ENCODE measurements at regions not wholly inside any gene's neighbourhood (a gene's known extent, or its start where the extent isn't known, plus 50 kb on each side); places are given as distances from the start of the nearest gene placed in this dataset.

DNA sequence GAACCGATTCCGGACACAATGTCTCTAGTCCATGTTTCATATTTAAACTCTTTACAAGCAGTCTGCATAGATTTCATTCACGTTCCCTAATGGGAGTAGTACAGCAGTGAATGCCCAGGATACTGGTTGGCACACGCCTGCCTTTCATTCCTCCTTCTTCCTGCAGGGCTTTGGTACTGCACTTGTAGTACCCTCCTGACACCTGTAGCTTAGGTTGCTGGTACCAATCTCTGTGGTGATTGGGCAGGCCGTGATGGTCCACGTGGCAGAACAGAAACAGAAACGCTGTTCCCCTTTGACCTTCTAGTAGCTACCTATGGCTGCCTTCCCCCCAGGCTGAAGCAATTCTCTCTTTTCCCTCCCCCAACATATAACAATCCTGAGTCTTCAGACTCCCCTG lies 107.3 kb upstream of the MEGF10 start:
- Histone ChIP-seq H3K36me3 (replicated peaks; ENCODE audit: low read depth, low read length) (no peaks in the 10 kb centered on the region), H3K79me2 (ENCODE audit: low read length) (no peaks in the 10 kb centered on the region), H3K4me2 (ENCODE audit: low read length) (no peak overlapping the region), H3K4me1 (ENCODE audit: low read length) (no peaks in the 10 kb centered on the region), H3K27ac (ENCODE audit: low read length) (no peak overlapping the region), H2AFZ (ENCODE audit: low read depth, low read length) (no peak overlapping the region), H3K9ac (ENCODE audit: low read length) (no peak overlapping the region), H4K20me1 (ENCODE audit: insufficient read depth, low read length) (no peaks in the 10 kb centered on the region), H3K4me3 (ENCODE audit: low read length) (no peak overlapping the region), H3K27me3 (ENCODE audit: low read depth, low read length) (no peaks in the 10 kb centered on the region), H3K9me3 (ENCODE audit: insufficient read depth, low read length) (no peaks in the 10 kb centered on the region)
- no peak for TF ChIP-seq EZH2phosphoT487 (IDR thresholded peaks at IDR 0.05; ENCODE audit: low read depth)
- TF ChIP-seq, protein P1, sequence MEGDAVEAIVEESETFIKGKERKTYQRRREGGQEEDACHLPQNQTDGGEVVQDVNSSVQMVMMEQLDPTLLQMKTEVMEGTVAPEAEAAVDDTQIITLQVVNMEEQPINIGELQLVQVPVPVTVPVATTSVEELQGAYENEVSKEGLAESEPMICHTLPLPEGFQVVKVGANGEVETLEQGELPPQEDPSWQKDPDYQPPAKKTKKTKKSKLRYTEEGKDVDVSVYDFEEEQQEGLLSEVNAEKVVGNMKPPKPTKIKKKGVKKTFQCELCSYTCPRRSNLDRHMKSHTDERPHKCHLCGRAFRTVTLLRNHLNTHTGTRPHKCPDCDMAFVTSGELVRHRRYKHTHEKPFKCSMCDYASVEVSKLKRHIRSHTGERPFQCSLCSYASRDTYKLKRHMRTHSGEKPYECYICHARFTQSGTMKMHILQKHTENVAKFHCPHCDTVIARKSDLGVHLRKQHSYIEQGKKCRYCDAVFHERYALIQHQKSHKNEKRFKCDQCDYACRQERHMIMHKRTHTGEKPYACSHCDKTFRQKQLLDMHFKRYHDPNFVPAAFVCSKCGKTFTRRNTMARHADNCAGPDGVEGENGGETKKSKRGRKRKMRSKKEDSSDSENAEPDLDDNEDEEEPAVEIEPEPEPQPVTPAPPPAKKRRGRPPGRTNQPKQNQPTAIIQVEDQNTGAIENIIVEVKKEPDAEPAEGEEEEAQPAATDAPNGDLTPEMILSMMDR (IDR thresholded peaks at IDR 0.05; ENCODE audit: low read depth, low read length) = no peak

- no peaks in the 10 kb centered on the region for H3K4me1 ChIP-seq (ENCODE audit: low read length)
Observed at GRCh38 chr5:127184851-127185250, 105.7 kb upstream of the MEGF10 start.

DNA sequence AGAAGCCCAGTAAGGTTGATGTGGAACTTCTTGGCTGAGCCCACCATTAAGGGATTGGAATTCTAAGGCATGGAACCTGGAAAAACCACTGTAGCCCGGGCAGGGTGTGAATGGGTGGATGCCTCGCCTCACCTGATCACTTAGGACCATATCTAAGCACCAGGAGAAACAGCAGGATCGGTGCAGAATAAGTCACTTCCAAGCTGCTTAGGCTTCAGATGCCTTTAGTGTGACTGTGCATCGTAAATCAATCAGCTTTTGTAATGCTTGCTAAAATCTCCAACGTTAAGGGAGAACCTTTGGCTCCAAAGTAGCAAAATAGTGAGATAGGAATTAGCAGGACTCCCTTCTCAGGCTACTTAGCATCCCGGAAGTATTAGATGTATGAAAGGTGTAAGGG lies 103.9 kb upstream of the MEGF10 start:
- no peaks in the 10 kb centered on the region for H4K20me1 ChIP-seq (ENCODE audit: insufficient read depth, low read length)
- H3K4me2 ChIP-seq (ENCODE audit: low read length) = no peak overlapping the region
- H3K4me1 ChIP-seq (ENCODE audit: low read length) = no peaks in the 10 kb centered on the region
- no peaks in the 10 kb centered on the region for H3K79me2 ChIP-seq (ENCODE audit: low read length)
- no peaks in the 10 kb centered on the region for H3K36me3 ChIP-seq (replicated peaks; ENCODE audit: low read depth, low read length)
- no peaks in the 10 kb centered on the region for H3K27me3 ChIP-seq (ENCODE audit: low read depth, low read length)
- H3K9me3 ChIP-seq (ENCODE audit: insufficient read depth, low read length) = no peaks in the 10 kb centered on the region
- H2AFZ ChIP-seq (ENCODE audit: low read depth, low read length) = no peak overlapping the region
- no peak overlapping the region for H3K4me3 ChIP-seq (ENCODE audit: low read length)
- H3K9ac ChIP-seq (ENCODE audit: low read length) = no peak overlapping the region
- no peak for TF ChIP-seq EZH2phosphoT487 (IDR thresholded peaks at IDR 0.05; ENCODE audit: low read depth)
- TF ChIP-seq, protein P1 (IDR thresholded peaks at IDR 0.05; ENCODE audit: low read depth, low read length) = no peak
- no peak overlapping the region for H3K27ac ChIP-seq (ENCODE audit: low read length)

More at GRCh38 chr5:127184851-127185250, 105.7 kb upstream of the MEGF10 start:
- Histone ChIP-seq H3K27ac (ENCODE audit: low read length) (no peak overlapping the region), H3K79me2 (ENCODE audit: low read length) (no peaks in the 10 kb centered on the region), H3K9ac (ENCODE audit: low read length) (no peak overlapping the region), H3K4me3 (ENCODE audit: low read length) (no peak overlapping the region), H3K36me3 (replicated peaks; ENCODE audit: low read depth, low read length) (no peaks in the 10 kb centered on the region), H4K20me1 (ENCODE audit: insufficient read depth, low read length) (no peaks in the 10 kb centered on the region), H3K27me3 (ENCODE audit: low read depth, low read length) (no peaks in the 10 kb centered on the region), H3K4me2 (ENCODE audit: low read length) (no peak overlapping the region), H2AFZ (ENCODE audit: low read depth, low read length) (no peak overlapping the region), H3K9me3 (ENCODE audit: insufficient read depth, low read length) (no peaks in the 10 kb centered on the region)
- TF ChIP-seq EZH2phosphoT487 (IDR thresholded peaks at IDR 0.05; ENCODE audit: low read depth) = no peak
- TF ChIP-seq, protein P1 (IDR thresholded peaks at IDR 0.05; ENCODE audit: low read depth, low read length) = no peak

DNA sequence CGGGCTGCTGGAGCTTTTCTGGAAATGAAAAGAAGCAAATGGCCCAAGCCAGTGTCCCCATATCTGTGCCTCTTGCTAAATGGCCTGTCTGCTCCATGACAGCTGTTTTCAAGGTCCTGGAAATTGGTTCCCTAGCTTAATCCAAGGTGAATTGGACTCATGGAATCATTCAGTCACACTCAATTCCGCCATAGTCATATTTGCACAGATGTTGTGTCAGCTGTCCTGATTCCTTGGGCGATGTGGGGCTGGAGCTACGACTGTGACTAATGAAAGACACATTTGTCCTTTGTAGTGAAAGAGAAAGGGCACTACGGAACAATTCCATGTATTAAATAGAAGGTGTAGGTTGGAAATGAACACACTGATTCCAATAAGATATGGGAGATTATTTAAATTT lies 102.9 kb upstream of the MEGF10 start:
- no peaks in the 10 kb centered on the region for H3K27me3 ChIP-seq (ENCODE audit: low read depth, low read length)
- TF ChIP-seq, protein P1 (IDR thresholded peaks at IDR 0.05; ENCODE audit: low read depth, low read length) = no peak
- no peak for TF ChIP-seq EZH2phosphoT487 (IDR thresholded peaks at IDR 0.05; ENCODE audit: low read depth)
- no peaks in the 10 kb centered on the region for H4K20me1 ChIP-seq (ENCODE audit: insufficient read depth, low read length)
- no peak overlapping the region for H3K4me3 ChIP-seq (ENCODE audit: low read length)
- H3K27ac ChIP-seq (ENCODE audit: low read length) = no peak overlapping the region
- no peaks in the 10 kb centered on the region for H3K4me1 ChIP-seq (ENCODE audit: low read length)
- H3K36me3 ChIP-seq (replicated peaks; ENCODE audit: low read depth, low read length) = no peaks in the 10 kb centered on the region
- H3K4me2 ChIP-seq (ENCODE audit: low read length) = no peak overlapping the region
- H3K9ac ChIP-seq (ENCODE audit: low read length) = no peak overlapping the region
- H3K79me2 ChIP-seq (ENCODE audit: low read length) = no peaks in the 10 kb centered on the region
- no peak overlapping the region for H2AFZ ChIP-seq (ENCODE audit: low read depth, low read length)
- H3K9me3 ChIP-seq (ENCODE audit: insufficient read depth, low read length) = no peaks in the 10 kb centered on the region

Measured in OCI-LY3 (cell line).